ENCODE measurements at regions not wholly inside any gene's neighbourhood (a gene's known extent, or its start where the extent isn't known, plus 50 kb on each side); places are given as distances from the start of the nearest gene placed in this dataset.

- no peaks in the 10 kb centered on the region for H3K36me3 ChIP-seq (ENCODE audit: low read depth, low read length)
- H3K4me2 ChIP-seq (ENCODE audit: low read length), result no peak overlapping the region
- DNase-seq (no peak), ATAC-seq (no peak)
- H3K9me3 ChIP-seq (ENCODE audit: low read length), result no peaks in the 10 kb centered on the region
- intact Hi-C loops (cut with micrococcal nuclease), result loop anchor here (1.0 to 5.0 kb wide), 5 partner anchors 63 to 887 kb away; no protein-coding TSS in a partner anchor
- no peak overlapping the region for H3K4me3 ChIP-seq (ENCODE audit: low read length)
- H4K20me1 ChIP-seq (ENCODE audit: low read length), result no peaks in the 10 kb centered on the region
- no peak overlapping the region for H3K27ac ChIP-seq (ENCODE audit: low read length)
- no peaks in the 10 kb centered on the region for H3K27me3 ChIP-seq (ENCODE audit: low read length)
- H3K4me1 ChIP-seq (ENCODE audit: insufficient read depth, low read length), result peaks cover 9% of the 10 kb centered on the region
- TF ChIP-seq EZH2phosphoT487 (IDR thresholded peaks at IDR 0.05; ENCODE audit: borderline replicate concordance, low read length), result no peak
- CTCF ChIA-PET, result no interaction called here
- BruUV-seq (replicated peaks), result no TSS peak
- no peaks in the 10 kb centered on the region for H3F3A ChIP-seq (ENCODE audit: low read length, unreplicated experiment)
- no peak overlapping the region; the same call in 1 of the 2 replicates for H2AFZ ChIP-seq (ENCODE audit: low read length)
- H3K79me2 ChIP-seq (ENCODE audit: low read length), result no peaks in the 10 kb centered on the region
- H3K9me2 ChIP-seq (replicated peaks; ENCODE audit: low read length), result no peaks in the 10 kb centered on the region
- H3K9ac ChIP-seq (ENCODE audit: low read length), result no peak overlapping the region
- POLR2A ChIA-PET (ENCODE audit: unreplicated experiment), result interaction anchor here (0.6 kb wide), 1 partner anchor 124 kb away, joined by 3 read pairs; no protein-coding TSS in a partner anchor
Observed at GRCh38 chr4:64780664-64781063, 371.4 kb upstream of the TECRL start.

GRCh38 chr4:64777286-64777685, 368.0 kb upstream of the TECRL start:
- no peak overlapping the region for H3K4me2 ChIP-seq (ENCODE audit: low read length)
- no peaks in the 10 kb centered on the region for H3F3A ChIP-seq (ENCODE audit: low read length, unreplicated experiment)
- no peaks in the 10 kb centered on the region for H3K9me2 ChIP-seq (replicated peaks; ENCODE audit: low read length)
- peak; percentile 7 for DNase-seq
- BruUV-seq (replicated peaks), result no TSS peak
- peaks cover 9% of the 10 kb centered on the region; the same call in 1 of the 2 replicates for H3K4me1 ChIP-seq (ENCODE audit: insufficient read depth, low read length)
- no peak overlapping the region for H3K27ac ChIP-seq (ENCODE audit: low read length)
- no peaks in the 10 kb centered on the region for H4K20me1 ChIP-seq (ENCODE audit: low read length)
- no peaks in the 10 kb centered on the region for H3K79me2 ChIP-seq (ENCODE audit: low read length)
- CTCF ChIA-PET, result no interaction called here
- no peaks in the 10 kb centered on the region for H3K9me3 ChIP-seq (ENCODE audit: low read length)
- TF ChIP-seq EZH2phosphoT487 (IDR thresholded peaks at IDR 0.05; ENCODE audit: borderline replicate concordance, low read length) (no peak), CTCF (conservative IDR thresholded peaks at IDR 0.05; ENCODE audit: low read depth, low read length) (no peak), EZH2 (IDR thresholded peaks at IDR 0.05; ENCODE audit: low read length, unreplicated experiment) (no peak)
- intact Hi-C loops (cut with micrococcal nuclease), result no loop called here
- POLR2A ChIA-PET (ENCODE audit: unreplicated experiment), result no interaction called here
- ATAC-seq, result no peak
- no peak overlapping the region for H3K9ac ChIP-seq (ENCODE audit: low read length)
- no peaks in the 10 kb centered on the region for H3K27me3 ChIP-seq (ENCODE audit: low read length)
- H3K36me3 ChIP-seq (ENCODE audit: low read depth, low read length), result no peaks in the 10 kb centered on the region
- H2AFZ ChIP-seq (ENCODE audit: low read length), result no peak overlapping the region
- no peak overlapping the region for H3K4me3 ChIP-seq (ENCODE audit: low read length)

GRCh38 chr4:64776820-64777219, 367.6 kb upstream of the TECRL start:
- Histone ChIP-seq H3F3A (ENCODE audit: low read length, unreplicated experiment) (no peaks in the 10 kb centered on the region), H2AFZ (ENCODE audit: low read length) (no peak overlapping the region), H3K4me3 (ENCODE audit: low read length) (no peak overlapping the region), H3K4me1 (ENCODE audit: insufficient read depth, low read length) (peaks cover 9% of the 10 kb centered on the region; the same call in 1 of the 2 replicates), H3K9me2 (replicated peaks; ENCODE audit: low read length) (no peaks in the 10 kb centered on the region), H3K4me2 (ENCODE audit: low read length) (no peak overlapping the region), H3K79me2 (ENCODE audit: low read length) (no peaks in the 10 kb centered on the region), H3K36me3 (ENCODE audit: low read depth, low read length) (no peaks in the 10 kb centered on the region), H3K9me3 (ENCODE audit: low read length) (no peaks in the 10 kb centered on the region), H3K9ac (ENCODE audit: low read length) (no peak overlapping the region), H3K27ac (ENCODE audit: low read length) (no peak overlapping the region), H3K27me3 (ENCODE audit: low read length) (no peaks in the 10 kb centered on the region), H4K20me1 (ENCODE audit: low read length) (no peaks in the 10 kb centered on the region)
- no TSS peak for BruUV-seq (replicated peaks)
- intact Hi-C loops (cut with micrococcal nuclease), result no loop called here
- DNase-seq (no peak), ATAC-seq (no peak)
- POLR2A ChIA-PET (ENCODE audit: unreplicated experiment), result no interaction called here
- no peak for TF ChIP-seq EZH2 (IDR thresholded peaks at IDR 0.05; ENCODE audit: low read length, unreplicated experiment)
- no peak for TF ChIP-seq EZH2phosphoT487 (IDR thresholded peaks at IDR 0.05; ENCODE audit: borderline replicate concordance, low read length)
- TF ChIP-seq CTCF (conservative IDR thresholded peaks at IDR 0.05; ENCODE audit: low read depth, low read length), result no peak
- CTCF ChIA-PET, result no interaction called here
